ENCODE measurements at regions not wholly inside any gene's neighbourhood (a gene's known extent, or its start where the extent isn't known, plus 50 kb on each side); places are given as distances from the start of the nearest gene placed in this dataset.

- CTCF ChIA-PET = interaction anchor here (0.6 to 2.2 kb wide), 11 partner anchors 10 to 676 kb away, joined by 3 to 12 read pairs (median 4); no protein-coding TSS in a partner anchor
- peak overlapping the region; percentile 94 for H3K27ac Mint-ChIP-seq
- peak; percentile 20 for DNase-seq
- peaks cover 9% of the 10 kb centered on the region for H3K36me3 Mint-ChIP-seq (ENCODE audit: low read depth)
- no peaks in the 10 kb centered on the region for H3K27me3 Mint-ChIP-seq
- peaks cover 62% of the 10 kb centered on the region for H3K4me1 Mint-ChIP-seq
- peak overlapping the region; percentile 23 for H3K4me3 Mint-ChIP-seq
- POLR2A ChIA-PET = interaction anchor here (0.6 to 1.6 kb wide), 3 partner anchors 84 to 201 kb away, joined by 3 to 7 read pairs (median 4); no protein-coding TSS in a partner anchor
- H3K9me3 Mint-ChIP-seq = peaks cover 10% of the 10 kb centered on the region
These were observed 203.0 kb downstream of the TOMM20 start for GRCh38 chr1:234925440-234926263.

- ChIA-PET CTCF (interaction anchor here (0.7 to 2.2 kb wide), 8 partner anchors 9 to 159 kb away, joined by 3 to 12 read pairs (median 4); no protein-coding TSS in a partner anchor), POLR2A (interaction anchor here (0.9 kb wide), 1 partner anchor 83 kb away, joined by 4 read pairs; no protein-coding TSS in a partner anchor)
- Mint-ChIP-seq H3K27ac (peak overlapping the region; percentile 94), H3K27me3 (no peaks in the 10 kb centered on the region), H3K4me3 (no peak overlapping the region), H3K36me3 (ENCODE audit: low read depth) (peaks cover 13% of the 10 kb centered on the region), H3K4me1 (peaks cover 62% of the 10 kb centered on the region), H3K9me3 (peaks cover 12% of the 10 kb centered on the region)
- peak; percentile 19 for DNase-seq
These were observed 203.9 kb downstream of the TOMM20 start for GRCh38 chr1:234924450-234925355.

- no peaks in the 10 kb centered on the region for H3K27me3 Mint-ChIP-seq
- POLR2A ChIA-PET = no interaction called here
- CTCF ChIA-PET = interaction anchor here (0.8 to 1.1 kb wide), 3 partner anchors 22 to 160 kb away, joined by 3 to 4 read pairs (median 3); no protein-coding TSS in a partner anchor
- H3K4me1 Mint-ChIP-seq = peaks cover 51% of the 10 kb centered on the region
- no peak overlapping the region for H3K27ac Mint-ChIP-seq
- no peak overlapping the region for H3K4me3 Mint-ChIP-seq
- DNase-seq = no peak
- peaks cover 13% of the 10 kb centered on the region for H3K36me3 Mint-ChIP-seq (ENCODE audit: low read depth)
- H3K9me3 Mint-ChIP-seq = peaks cover 12% of the 10 kb centered on the region
These were observed 205.0 kb downstream of the TOMM20 start for GRCh38 chr1:234923626-234924025.

GRCh38 chr1:234922987-234923386 lies 205.7 kb downstream of the TOMM20 start:
- Mint-ChIP-seq H3K4me1 (peaks cover 45% of the 10 kb centered on the region), H3K9me3 (peaks cover 12% of the 10 kb centered on the region), H3K27me3 (no peaks in the 10 kb centered on the region), H3K27ac (no peak overlapping the region), H3K36me3 (ENCODE audit: low read depth) (peaks cover 13% of the 10 kb centered on the region), H3K4me3 (no peak overlapping the region)
- ChIA-PET CTCF (no interaction called here), POLR2A (no interaction called here)
- no peak for DNase-seq

GRCh38 chr1:234921266-234922062 lies 207.2 kb downstream of the TOMM20 start:
- DNase-seq = no peak
- H3K36me3 Mint-ChIP-seq (ENCODE audit: low read depth) = peaks cover 13% of the 10 kb centered on the region
- H3K4me3 Mint-ChIP-seq = no peak overlapping the region
- H3K27me3 Mint-ChIP-seq = no peaks in the 10 kb centered on the region
- POLR2A ChIA-PET = no interaction called here
- peaks cover 12% of the 10 kb centered on the region for H3K9me3 Mint-ChIP-seq
- peaks cover 29% of the 10 kb centered on the region for H3K4me1 Mint-ChIP-seq
- CTCF ChIA-PET = no interaction called here
- H3K27ac Mint-ChIP-seq = no peak overlapping the region

- CTCF ChIA-PET = interaction anchor here (2.6 kb wide), 1 partner anchor 11 kb away, joined by 10 read pairs; no protein-coding TSS in a partner anchor
These were observed 207.8 kb downstream of the TOMM20 start for GRCh38 chr1:234920843-234921140.

GRCh38 chr1:234920136-234920842 lies 208.3 kb downstream of the TOMM20 start:
- CTCF ChIA-PET = interaction anchor here (2.6 kb wide), 1 partner anchor 10 kb away, joined by 10 read pairs; no protein-coding TSS in a partner anchor
- Mint-ChIP-seq H3K9me3 (peaks cover 12% of the 10 kb centered on the region), H3K27ac (no peak overlapping the region), H3K36me3 (ENCODE audit: low read depth) (peaks cover 13% of the 10 kb centered on the region), H3K27me3 (no peaks in the 10 kb centered on the region), H3K4me3 (no peak overlapping the region), H3K4me1 (peaks cover 18% of the 10 kb centered on the region)
- POLR2A ChIA-PET = no interaction called here
- no peak for DNase-seq

More at GRCh38 chr1:234920843-234921140, 207.8 kb downstream of the TOMM20 start:
- Mint-ChIP-seq H3K9me3 (peaks cover 12% of the 10 kb centered on the region), H3K27me3 (no peaks in the 10 kb centered on the region), H3K36me3 (ENCODE audit: low read depth) (peaks cover 13% of the 10 kb centered on the region), H3K4me3 (no peak overlapping the region), H3K4me1 (peaks cover 23% of the 10 kb centered on the region), H3K27ac (no peak overlapping the region)
- DNase-seq = no peak
- POLR2A ChIA-PET = no interaction called here

GRCh38 chr1:234918961-234919761 lies 209.5 kb downstream of the TOMM20 start:
- H3K4me3 Mint-ChIP-seq = no peak overlapping the region
- CTCF ChIA-PET = interaction anchor here (0.6 to 2.6 kb wide), 5 partner anchors 9 to 78 kb away, joined by 3 to 10 read pairs (median 4); no protein-coding TSS in a partner anchor
- no peak for DNase-seq
- peaks cover 12% of the 10 kb centered on the region for H3K9me3 Mint-ChIP-seq
- POLR2A ChIA-PET = interaction anchor here (0.6 kb wide), 1 partner anchor 119 kb away, joined by 4 read pairs; no protein-coding TSS in a partner anchor
- no peaks in the 10 kb centered on the region for H3K27me3 Mint-ChIP-seq
- no peak overlapping the region for H3K27ac Mint-ChIP-seq
- peaks cover 13% of the 10 kb centered on the region for H3K36me3 Mint-ChIP-seq (ENCODE audit: low read depth)
- peaks cover 10% of the 10 kb centered on the region for H3K4me1 Mint-ChIP-seq

- H3K9me3 Mint-ChIP-seq = peaks cover 5% of the 10 kb centered on the region
- ChIA-PET CTCF (interaction anchor here (0.9 to 2.6 kb wide), 6 partner anchors 8 to 77 kb away, joined by 3 to 10 read pairs (median 4); no protein-coding TSS in a partner anchor), POLR2A (interaction anchor here (0.6 kb wide), 1 partner anchor 61 kb away, joined by 3 read pairs; no protein-coding TSS in a partner anchor)
- H3K27me3 Mint-ChIP-seq = no peaks in the 10 kb centered on the region
- DNase-seq = no peak
- H3K36me3 Mint-ChIP-seq (ENCODE audit: low read depth) = peaks cover 6% of the 10 kb centered on the region
- no peak overlapping the region for H3K27ac Mint-ChIP-seq
- H3K4me1 Mint-ChIP-seq = peaks cover 2% of the 10 kb centered on the region
- H3K4me3 Mint-ChIP-seq = no peak overlapping the region
These were observed 210.3 kb downstream of the TOMM20 start for GRCh38 chr1:234918181-234918841.

- CTCF ChIA-PET = interaction anchor here (0.9 to 1.5 kb wide), 4 partner anchors 11 to 76 kb away, joined by 3 to 4 read pairs (median 3); no protein-coding TSS in a partner anchor
These were observed 211.0 kb downstream of the TOMM20 start for GRCh38 chr1:234917495-234918180.

More at GRCh38 chr1:234917495-234918180, 211.0 kb downstream of the TOMM20 start:
- Mint-ChIP-seq H3K4me3 (no peak overlapping the region), H3K36me3 (ENCODE audit: low read depth) (peaks cover 4% of the 10 kb centered on the region), H3K27me3 (no peaks in the 10 kb centered on the region), H3K27ac (no peak overlapping the region), H3K9me3 (peaks cover 3% of the 10 kb centered on the region), H3K4me1 (peaks cover 3% of the 10 kb centered on the region)
- POLR2A ChIA-PET = no interaction called here
- no peak for DNase-seq
